Spleen (tissue), 7 donors: ENCODE measurements at regions not wholly inside any gene's neighbourhood (a gene's known extent, or its start where the extent isn't known, plus 50 kb on each side); places are given as distances from the start of the nearest gene placed in this dataset.

ENCODE experiments used
- CTCF ChIP-seq, 11 experiments: fragments of 200-600 bp in 7 of 11; fragments of 450-650 bp in 4 of 11; sonication (generic) in 4 of 11; IDR thresholded peaks in 8 of 11; conservative IDR thresholded peaks in 3 of 11; 1 replicate in 7 of 11; 2 replicates in 4 of 11; pipeline versions ENCODE4 v1.4.0 to v1.8.0; 2016 to 2021; ENCODE audit warnings: antibody characterized with exemption in 11 of 11, inconsistent platforms in 4 of 11, mild to moderate bottlenecking in 1 of 11
- POLR2AphosphoS5 ChIP-seq, 3 donors: sonication (generic); formaldehyde crosslinking; IDR thresholded peaks; one replicate each; pipeline ENCODE4 v1.5.1; 2017; ENCODE audit warnings: antibody characterized with exemption in 3 of 3
- donor health status: DM: no; HTN: no; CAD: no; lungs with moderate emphysema.
- donor health status: DM: no; HTN: no; CAD: no.
- donor health status: DM: no; HTN: no; CAD: no.

GRCh38 chr3:25293736-25294135, 134.3 kb upstream of the RARB start:
- TF ChIP-seq CTCF (IDR thresholded peaks at IDR 0.05 in 8 of 11, conservative IDR thresholded peaks at IDR 0.05 in 3 of 11) (no peak), POLR2AphosphoS5 (IDR thresholded peaks at IDR 0.05) (no peak)
